Endothelial cell (in vitro differentiated cells): ENCODE measurements at regions not wholly inside any gene's neighbourhood (a gene's known extent, or its start where the extent isn't known, plus 50 kb on each side); places are given as distances from the start of the nearest gene placed in this dataset.
A peak's percentile ranks its signal among the peaks of the same experiment; 100 is the strongest.

ENCODE experiments used
- DNase-seq: peaks from one replicate; pipeline ENCODE4 v3.0.0; 2021; ENCODE audit warnings: low spot score
- H3K27ac Mint-ChIP-seq: one replicate; pipeline ENCODE4 v1.8.0; 2021; ENCODE audit warnings: mixed read lengths, inconsistent platforms; ENCODE audit not compliant: unreplicated experiment
- H3K27me3 Mint-ChIP-seq: one replicate; pipeline ENCODE4 v1.8.0; 2021; ENCODE audit warnings: mild to moderate bottlenecking, moderate library complexity, mixed read lengths, inconsistent platforms; ENCODE audit not compliant: unreplicated experiment
- H3K36me3 Mint-ChIP-seq: one replicate; pipeline ENCODE4 v1.8.0; 2021; ENCODE audit warnings: mild to moderate bottlenecking, low read depth, mixed read lengths, inconsistent platforms; ENCODE audit not compliant: unreplicated experiment
- H3K4me1 Mint-ChIP-seq: one replicate; pipeline ENCODE4 v1.8.0; 2021; ENCODE audit warnings: mild to moderate bottlenecking, mixed read lengths, inconsistent platforms; ENCODE audit not compliant: unreplicated experiment
- H3K4me3 Mint-ChIP-seq: one replicate; pipeline ENCODE4 v1.8.0; 2021; ENCODE audit warnings: mild to moderate bottlenecking, mixed read lengths, inconsistent platforms; ENCODE audit not compliant: unreplicated experiment
- H3K9me3 Mint-ChIP-seq: one replicate; pipeline ENCODE4 v1.8.0; 2021; ENCODE audit warnings: mixed read lengths, inconsistent platforms; ENCODE audit not compliant: unreplicated experiment
- TF ChIP-seq, protein P1 (sequence below): fragments of 200-600 bp; sonication (generic); IDR thresholded peaks from one replicate; pipeline ENCODE4 v1.5.0; 2021; ENCODE audit warnings: antibody characterized with exemption; ENCODE audit not compliant: unreplicated experiment

GRCh38 chr10:32132357-32132946, 76.2 kb upstream of the KIF5B start:
- no peak overlapping the region for H3K4me3 Mint-ChIP-seq
- H3K4me1 Mint-ChIP-seq, result peaks cover 29% of the 10 kb centered on the region
- H3K27me3 Mint-ChIP-seq, result peaks cover 3% of the 10 kb centered on the region
- H3K9me3 Mint-ChIP-seq, result no peaks in the 10 kb centered on the region
- TF ChIP-seq, protein P1, sequence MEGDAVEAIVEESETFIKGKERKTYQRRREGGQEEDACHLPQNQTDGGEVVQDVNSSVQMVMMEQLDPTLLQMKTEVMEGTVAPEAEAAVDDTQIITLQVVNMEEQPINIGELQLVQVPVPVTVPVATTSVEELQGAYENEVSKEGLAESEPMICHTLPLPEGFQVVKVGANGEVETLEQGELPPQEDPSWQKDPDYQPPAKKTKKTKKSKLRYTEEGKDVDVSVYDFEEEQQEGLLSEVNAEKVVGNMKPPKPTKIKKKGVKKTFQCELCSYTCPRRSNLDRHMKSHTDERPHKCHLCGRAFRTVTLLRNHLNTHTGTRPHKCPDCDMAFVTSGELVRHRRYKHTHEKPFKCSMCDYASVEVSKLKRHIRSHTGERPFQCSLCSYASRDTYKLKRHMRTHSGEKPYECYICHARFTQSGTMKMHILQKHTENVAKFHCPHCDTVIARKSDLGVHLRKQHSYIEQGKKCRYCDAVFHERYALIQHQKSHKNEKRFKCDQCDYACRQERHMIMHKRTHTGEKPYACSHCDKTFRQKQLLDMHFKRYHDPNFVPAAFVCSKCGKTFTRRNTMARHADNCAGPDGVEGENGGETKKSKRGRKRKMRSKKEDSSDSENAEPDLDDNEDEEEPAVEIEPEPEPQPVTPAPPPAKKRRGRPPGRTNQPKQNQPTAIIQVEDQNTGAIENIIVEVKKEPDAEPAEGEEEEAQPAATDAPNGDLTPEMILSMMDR, result no peak
- no peaks in the 10 kb centered on the region for H3K36me3 Mint-ChIP-seq
- DNase-seq, result no peak
- peak overlapping the region; percentile 89 for H3K27ac Mint-ChIP-seq

DNA sequence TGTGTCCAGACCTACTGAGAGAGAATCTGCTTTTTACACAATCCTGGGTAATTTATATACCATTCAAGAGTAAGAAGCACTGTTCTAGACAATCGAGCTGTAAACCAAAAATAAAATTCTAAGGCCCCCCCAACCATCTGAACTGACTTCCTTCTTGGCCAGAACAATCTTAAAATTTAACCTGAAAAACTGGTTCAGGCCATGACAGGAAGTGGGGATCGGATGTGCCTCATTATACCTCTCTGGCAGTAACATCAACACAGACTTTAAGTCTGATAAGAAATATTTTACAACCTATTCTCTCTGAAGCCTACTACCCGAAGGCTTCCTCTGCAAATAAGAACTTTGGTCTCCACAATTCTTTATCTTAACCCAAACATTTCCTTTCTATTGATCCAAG, 75.2 kb upstream of the KIF5B start:
- no peak for DNase-seq
- H3K27ac Mint-ChIP-seq, result peak overlapping the region; percentile 89
- no peaks in the 10 kb centered on the region for H3K36me3 Mint-ChIP-seq
- peaks cover 29% of the 10 kb centered on the region for H3K4me1 Mint-ChIP-seq
- H3K9me3 Mint-ChIP-seq, result no peaks in the 10 kb centered on the region
- TF ChIP-seq, protein P1, result no peak
- no peak overlapping the region for H3K4me3 Mint-ChIP-seq
- peaks cover 3% of the 10 kb centered on the region for H3K27me3 Mint-ChIP-seq

DNA sequence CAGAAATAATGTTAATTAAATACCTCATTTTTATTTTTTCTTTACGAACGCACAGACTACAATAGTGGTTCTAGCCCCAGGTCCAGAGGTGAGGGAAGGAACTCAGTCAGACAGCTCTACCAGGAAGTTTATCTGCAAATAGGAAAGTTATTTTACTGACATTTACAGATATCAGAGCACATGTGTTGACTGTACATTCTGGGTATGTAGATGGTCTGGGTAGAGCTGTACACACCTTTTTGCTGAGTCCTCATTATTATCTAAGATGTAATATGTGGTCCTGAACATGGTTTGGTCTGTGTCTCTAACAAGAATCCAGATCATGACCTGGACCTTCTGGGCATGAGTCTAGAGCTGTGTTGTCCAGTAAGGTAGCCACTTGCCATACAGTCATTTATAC, 74.6 kb upstream of the KIF5B start:
- Mint-ChIP-seq H3K9me3 (no peaks in the 10 kb centered on the region), H3K27me3 (peaks cover 3% of the 10 kb centered on the region), H3K36me3 (no peaks in the 10 kb centered on the region), H3K4me1 (peaks cover 29% of the 10 kb centered on the region), H3K27ac (peak overlapping the region; percentile 89), H3K4me3 (no peak overlapping the region)
- TF ChIP-seq, protein P1, result no peak
- DNase-seq, result no peak

DNA sequence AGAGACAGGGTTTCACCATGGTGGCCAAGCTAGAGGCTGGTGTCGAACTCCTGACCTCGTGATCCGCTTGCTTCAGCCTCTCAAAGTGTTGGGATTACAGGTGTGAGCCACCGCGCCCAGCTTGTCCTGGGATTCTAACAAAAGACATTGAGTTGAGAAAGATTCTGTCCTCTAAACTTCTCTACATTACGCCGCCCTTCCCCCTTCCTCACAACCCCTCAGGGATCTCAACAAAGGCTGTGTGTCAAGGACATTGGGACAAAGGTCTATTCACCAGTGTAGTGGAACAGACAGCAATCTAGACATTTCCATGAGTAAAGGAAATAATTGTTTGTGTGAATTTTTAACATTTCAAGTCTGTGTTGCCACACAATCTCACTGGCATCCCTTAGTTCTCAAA, 68.8 kb upstream of the KIF5B start:
- TF ChIP-seq, protein P1, result no peak
- no peak for DNase-seq
- peaks cover 7% of the 10 kb centered on the region for H3K36me3 Mint-ChIP-seq
- no peaks in the 10 kb centered on the region for H3K9me3 Mint-ChIP-seq
- no peaks in the 10 kb centered on the region for H3K27me3 Mint-ChIP-seq
- peaks cover 7% of the 10 kb centered on the region for H3K4me1 Mint-ChIP-seq
- no peak overlapping the region for H3K4me3 Mint-ChIP-seq
- no peak overlapping the region for H3K27ac Mint-ChIP-seq

- H3K9me3 Mint-ChIP-seq, result no peaks in the 10 kb centered on the region
- no peak for DNase-seq
- no peaks in the 10 kb centered on the region for H3K4me1 Mint-ChIP-seq
- no peak overlapping the region for H3K27ac Mint-ChIP-seq
- H3K4me3 Mint-ChIP-seq, result no peak overlapping the region
- TF ChIP-seq, protein P1, result no peak
- no peaks in the 10 kb centered on the region for H3K27me3 Mint-ChIP-seq
- peaks cover 7% of the 10 kb centered on the region for H3K36me3 Mint-ChIP-seq
These were observed 66.8 kb upstream of the KIF5B start for GRCh38 chr10:32123021-32123420.
